Thyroid gland (tissue), 4 donors: ENCODE measurements at regions not wholly inside any gene's neighbourhood (a gene's known extent, or its start where the extent isn't known, plus 50 kb on each side); places are given as distances from the start of the nearest gene placed in this dataset.

Source experiments
- CTCF ChIP-seq, 6 experiments: fragments of 200-600 bp in 3 of 6; fragments of 450-650 bp in 3 of 6; sonication (generic) in 3 of 6; IDR thresholded peaks; one replicate each; pipeline ENCODE4 v1.5.1; 2016 to 2019; ENCODE audit warnings: antibody characterized with exemption in 6 of 6, mild to moderate bottlenecking in 2 of 6, inconsistent platforms in 1 of 6, moderate library complexity in 1 of 6
- POLR2A ChIP-seq, 2 donors: fragments of 450-650 bp; IDR thresholded peaks; one replicate each; pipeline ENCODE4 v1.6.1; 2017; ENCODE audit warnings: antibody characterized with exemption in 2 of 2, mild to moderate bottlenecking in 2 of 2, moderate library complexity in 1 of 2

- no peak for TF ChIP-seq CTCF (IDR thresholded peaks at IDR 0.05)
- TF ChIP-seq POLR2A (IDR thresholded peaks at IDR 0.05) = no peak
Observed at GRCh38 chr16:13336335-13336734, 434.9 kb downstream of the SHISA9 start.
